ENCODE measurements at regions not wholly inside any gene's neighbourhood (a gene's known extent, or its start where the extent isn't known, plus 50 kb on each side); places are given as distances from the start of the nearest gene placed in this dataset.

GRCh38 chr2:78757640-78758039, 267.9 kb upstream of the REG3G start:
- TF ChIP-seq CTCF (IDR thresholded peaks at IDR 0.05): no peak
- TF ChIP-seq ELF4 (CRISPR knock-in tag; IDR thresholded peaks at IDR 0.05; ENCODE audit: low read depth): no peak
- no peak for TF ChIP-seq ETV6 (CRISPR knock-in tag; IDR thresholded peaks at IDR 0.05)
- no peak for TF ChIP-seq NFYB (CRISPR knock-in tag; conservative IDR thresholded peaks at IDR 0.05; ENCODE audit: low read depth)
